BE2C (cell line): ENCODE measurements at regions not wholly inside any gene's neighbourhood (a gene's known extent, or its start where the extent isn't known, plus 50 kb on each side); places are given as distances from the start of the nearest gene placed in this dataset.

ENCODE experiments used
- DNase-seq: peaks from one replicate; pipeline ENCODE4 v3.0.0-alpha.2; 2020
- H3K27me3 ChIP-seq: fragments of 250-450 bp; sonication (Bioruptor Pico); 2 replicates; pipeline ENCODE4 v1.5.1; 2020; ENCODE audit warnings: mild to moderate bottlenecking
- H3K36me3 ChIP-seq: fragments of 250-450 bp; sonication (Bioruptor Pico); 2 replicates; pipeline ENCODE4 v1.5.1; 2020; ENCODE audit warnings: mild to moderate bottlenecking
- H3K4me1 ChIP-seq: fragments of 250-450 bp; sonication (Bioruptor Pico); 2 replicates; pipeline ENCODE4 v1.5.1; 2020
- H3K4me3 ChIP-seq: 2 replicates; pipeline ENCODE4 v1.5.1; 2011; ENCODE audit warnings: low read depth, low read length
- H3K9me3 ChIP-seq: fragments of 250-450 bp; sonication (Bioruptor Pico); 2 replicates; pipeline ENCODE4 v1.5.1; 2020
- TF ChIP-seq, protein P1 (sequence below): IDR thresholded peaks from 2 replicates; pipeline ENCODE4 v1.5.1; 2012; ENCODE audit warnings: mild to moderate bottlenecking, low read depth, low read length

DNA sequence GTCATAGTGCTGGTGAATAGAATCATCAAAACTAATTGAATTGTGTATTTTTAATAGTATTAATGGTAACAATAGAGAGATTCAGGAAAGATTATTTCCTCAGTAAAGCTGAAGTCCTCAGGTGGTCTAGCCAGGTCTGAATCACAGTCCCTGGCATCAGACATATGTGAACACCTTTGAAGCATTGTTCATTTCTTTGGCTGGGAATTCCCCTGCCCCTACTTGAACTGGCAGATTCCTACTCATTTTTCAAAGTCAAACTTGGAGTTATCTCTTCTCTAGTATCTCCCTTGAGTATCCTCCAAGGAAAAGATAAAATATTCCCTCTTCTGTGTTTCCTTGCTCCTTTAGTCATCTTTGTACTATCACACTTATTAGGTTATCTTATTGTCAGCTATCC, 759.8 kb downstream of the ADGRL2 start:
- DNase-seq, result no peak
- TF ChIP-seq, protein P1, sequence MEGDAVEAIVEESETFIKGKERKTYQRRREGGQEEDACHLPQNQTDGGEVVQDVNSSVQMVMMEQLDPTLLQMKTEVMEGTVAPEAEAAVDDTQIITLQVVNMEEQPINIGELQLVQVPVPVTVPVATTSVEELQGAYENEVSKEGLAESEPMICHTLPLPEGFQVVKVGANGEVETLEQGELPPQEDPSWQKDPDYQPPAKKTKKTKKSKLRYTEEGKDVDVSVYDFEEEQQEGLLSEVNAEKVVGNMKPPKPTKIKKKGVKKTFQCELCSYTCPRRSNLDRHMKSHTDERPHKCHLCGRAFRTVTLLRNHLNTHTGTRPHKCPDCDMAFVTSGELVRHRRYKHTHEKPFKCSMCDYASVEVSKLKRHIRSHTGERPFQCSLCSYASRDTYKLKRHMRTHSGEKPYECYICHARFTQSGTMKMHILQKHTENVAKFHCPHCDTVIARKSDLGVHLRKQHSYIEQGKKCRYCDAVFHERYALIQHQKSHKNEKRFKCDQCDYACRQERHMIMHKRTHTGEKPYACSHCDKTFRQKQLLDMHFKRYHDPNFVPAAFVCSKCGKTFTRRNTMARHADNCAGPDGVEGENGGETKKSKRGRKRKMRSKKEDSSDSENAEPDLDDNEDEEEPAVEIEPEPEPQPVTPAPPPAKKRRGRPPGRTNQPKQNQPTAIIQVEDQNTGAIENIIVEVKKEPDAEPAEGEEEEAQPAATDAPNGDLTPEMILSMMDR, result no peak
- H3K4me1 ChIP-seq, result no peaks in the 10 kb centered on the region
- no peaks in the 10 kb centered on the region for H3K27me3 ChIP-seq
- H3K4me3 ChIP-seq, result no peak overlapping the region
- H3K36me3 ChIP-seq, result no peaks in the 10 kb centered on the region
- H3K9me3 ChIP-seq, result no peaks in the 10 kb centered on the region

DNA sequence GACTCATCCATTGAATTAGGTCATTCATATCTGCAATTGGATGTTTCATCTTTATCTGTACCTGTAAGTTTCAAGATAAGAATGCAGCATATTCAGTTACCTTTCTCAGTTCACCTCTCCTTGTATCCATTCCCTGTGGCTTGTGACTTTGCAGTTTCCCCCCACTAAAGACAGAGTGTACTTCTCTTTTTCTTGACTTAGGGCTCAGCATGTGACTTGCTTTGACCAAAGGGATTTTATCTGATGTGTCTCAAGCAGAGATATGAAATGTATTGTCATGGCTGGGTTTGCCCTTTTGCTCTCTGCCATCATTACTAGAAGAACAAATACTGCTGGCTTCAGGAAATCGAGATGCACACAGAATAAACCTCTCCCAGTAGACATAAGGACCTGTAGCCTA, 754.8 kb downstream of the ADGRL2 start:
- H3K27me3 ChIP-seq, result no peaks in the 10 kb centered on the region
- H3K9me3 ChIP-seq, result no peaks in the 10 kb centered on the region
- TF ChIP-seq, protein P1, result no peak
- no peak for DNase-seq
- no peak overlapping the region for H3K4me3 ChIP-seq
- no peaks in the 10 kb centered on the region for H3K4me1 ChIP-seq
- no peaks in the 10 kb centered on the region for H3K36me3 ChIP-seq

DNA sequence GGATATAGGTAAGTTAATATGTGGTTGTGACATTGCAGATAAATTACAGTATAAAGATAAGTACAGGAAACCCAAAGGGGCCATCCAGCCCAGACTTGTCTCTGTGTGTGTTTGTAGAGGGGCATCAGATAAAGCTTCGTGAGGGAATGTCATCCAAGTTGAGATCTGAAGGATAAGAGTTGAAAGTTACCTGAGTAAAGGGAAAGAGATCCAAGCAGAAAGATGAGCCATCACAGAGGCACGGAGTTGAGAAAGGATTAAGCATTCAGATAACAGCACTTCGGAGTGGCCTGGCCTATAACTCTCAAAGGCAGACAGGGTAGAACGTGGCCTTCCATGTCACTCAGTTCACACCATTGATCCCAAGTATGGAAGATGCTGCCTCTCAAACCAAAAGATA, 749.1 kb downstream of the ADGRL2 start:
- H3K4me1 ChIP-seq, result no peaks in the 10 kb centered on the region

DNA sequence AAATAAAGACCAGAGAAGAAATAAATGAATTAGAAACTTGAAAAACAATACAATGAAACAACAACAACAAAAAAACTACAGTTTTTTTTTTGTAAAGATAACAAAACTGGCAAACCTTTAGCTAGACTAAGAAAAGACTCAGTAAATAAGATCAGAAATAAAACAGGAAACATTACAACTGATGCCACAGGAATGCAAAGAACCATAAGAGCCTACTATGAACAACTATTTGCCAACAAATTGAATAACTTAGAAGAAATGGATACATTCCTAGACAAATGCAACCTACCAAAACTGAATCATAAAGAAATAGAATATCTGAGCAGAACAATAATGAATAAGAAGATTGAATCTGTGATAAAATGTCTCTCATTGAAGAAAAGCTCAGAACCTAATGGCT, 742.0 kb downstream of the ADGRL2 start:
- TF ChIP-seq, protein P1, result no peak
- H3K4me1 ChIP-seq, result no peaks in the 10 kb centered on the region

More for the DNA sequence above, 749.1 kb downstream of the ADGRL2 start:
- Histone ChIP-seq H3K4me3 (no peak overlapping the region), H3K36me3 (no peaks in the 10 kb centered on the region), H3K9me3 (no peaks in the 10 kb centered on the region), H3K27me3 (no peaks in the 10 kb centered on the region)
- TF ChIP-seq, protein P1, result no peak
- DNase-seq, result no peak

DNA sequence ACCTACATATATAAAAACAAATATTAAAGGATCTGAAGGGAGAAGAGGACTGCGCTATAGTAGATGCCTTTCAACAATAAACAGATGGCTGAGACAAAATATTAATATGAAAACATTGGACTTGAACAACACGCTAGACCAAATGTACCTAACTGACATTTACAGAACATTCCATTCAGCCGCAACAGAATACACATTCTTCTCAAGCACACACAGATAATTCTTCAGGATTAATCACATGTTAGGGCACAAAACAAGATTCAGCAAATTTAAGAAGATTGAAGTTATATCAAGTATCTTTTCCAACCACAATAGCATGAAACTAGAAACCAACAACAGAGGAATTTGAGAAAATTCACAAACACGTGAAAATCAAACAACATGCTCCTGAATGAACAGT, 741.4 kb downstream of the ADGRL2 start:
- Histone ChIP-seq H3K4me1 (no peaks in the 10 kb centered on the region), H3K4me3 (no peak overlapping the region), H3K27me3 (no peaks in the 10 kb centered on the region), H3K9me3 (no peaks in the 10 kb centered on the region), H3K36me3 (no peaks in the 10 kb centered on the region)
- TF ChIP-seq, protein P1, result no peak
- DNase-seq, result no peak

More for the DNA sequence above, 742.0 kb downstream of the ADGRL2 start:
- Histone ChIP-seq H3K27me3 (no peaks in the 10 kb centered on the region), H3K4me3 (no peak overlapping the region), H3K9me3 (no peaks in the 10 kb centered on the region), H3K36me3 (no peaks in the 10 kb centered on the region)
- no peak for DNase-seq

DNA sequence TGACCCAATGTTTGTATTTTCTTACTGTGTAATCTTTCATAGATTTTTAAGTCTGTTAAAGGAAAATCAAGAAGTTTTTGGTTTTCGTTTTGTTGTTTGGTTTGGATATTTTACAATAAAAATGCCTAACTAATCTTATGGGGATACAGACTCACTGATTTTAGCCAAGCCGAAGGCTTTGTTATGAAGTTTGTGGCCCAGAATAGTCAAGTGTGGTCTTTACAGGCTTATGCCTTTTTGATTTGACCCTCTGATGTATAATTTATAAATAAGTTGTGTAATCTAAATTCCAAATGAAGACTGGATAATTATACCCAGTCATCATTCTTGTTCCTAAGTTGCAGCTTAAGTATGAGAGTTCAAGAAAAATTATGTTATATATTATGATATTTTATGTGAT, 739.3 kb downstream of the ADGRL2 start:
- no peaks in the 10 kb centered on the region for H3K9me3 ChIP-seq
- no peaks in the 10 kb centered on the region for H3K27me3 ChIP-seq
- DNase-seq, result no peak
- no peaks in the 10 kb centered on the region for H3K4me1 ChIP-seq
- no peaks in the 10 kb centered on the region for H3K36me3 ChIP-seq
- TF ChIP-seq, protein P1, result no peak
- no peak overlapping the region for H3K4me3 ChIP-seq
